Heart right ventricle (tissue), 16 donors: ENCODE measurements at regions not wholly inside any gene's neighbourhood (a gene's known extent, or its start where the extent isn't known, plus 50 kb on each side); places are given as distances from the start of the nearest gene placed in this dataset.

Experiments
- ATAC-seq, 8 donors: fragments of 200-7000 bp; cut with Tn5 transposase; one replicate each; pipeline ENCODE4 v1.9.1; 2020; ENCODE audit warnings: mild to moderate bottlenecking in 8 of 8, moderate library complexity in 8 of 8, moderate number of reproducible peaks in 1 of 8
- DNase-seq, 2 donors: peaks; one replicate each; pipeline ENCODE4 v3.0.0-alpha.2; 2020
- H3K27ac ChIP-seq, 10 donors: fragments of 200-600 bp; sonication (generic) in 2 of 10; one replicate each; pipeline versions ENCODE4 v1.5.0 to v1.8.0; 2020 to 2022; ENCODE audit warnings: mild to moderate bottlenecking in 3 of 10
- H3K27me3 ChIP-seq, 7 donors: fragments of 200-600 bp; one replicate each; pipeline ENCODE4 v1.8.0; 2021 to 2022; ENCODE audit warnings: mild to moderate bottlenecking in 2 of 7
- H3K36me3 ChIP-seq, 9 donors: fragments of 200-600 bp; sonication (generic) in 1 of 9; one replicate each; pipeline versions ENCODE4 v1.5.0 to v1.8.0; 2020 to 2022; ENCODE audit warnings: mild to moderate bottlenecking in 2 of 9
- H3K4me1 ChIP-seq, 9 donors: fragments of 200-600 bp; sonication (generic) in 1 of 9; one replicate each; pipeline versions ENCODE4 v1.5.0 to v1.8.0; 2020 to 2022; ENCODE audit warnings: mild to moderate bottlenecking in 4 of 9
- H3K4me3 ChIP-seq, 10 donors: fragments of 200-600 bp; sonication (generic) in 2 of 10; one replicate each; pipeline versions ENCODE4 v1.5.0 to v1.8.0; 2020 to 2022; ENCODE audit warnings: mild to moderate bottlenecking in 7 of 10, moderate library complexity in 2 of 10
- H3K9me3 ChIP-seq, 11 donors: fragments of 200-600 bp in 10 of 11; sonication (generic) in 2 of 11; one replicate each; pipeline versions ENCODE4 v1.5.0 to v1.8.0; 2013 to 2022; ENCODE audit warnings: mild to moderate bottlenecking in 2 of 11, control low read depth in 1 of 11, moderate library complexity in 1 of 11
- WGBS, 2 donors: extraction: QIAGEN DNeasy Blood & Tissue Kit; methylation state at CpG; one replicate each; pipeline ENCODE4 v1.1.7; 2013; ENCODE audit warnings: inconsistent platforms in 1 of 2; 5-methylcytosine and 5-hydroxymethylcytosine counted together
- intact Hi-C, 10 donors: fragments of 100-400 bp; cut with DNase I; formaldehyde crosslinking; loops; one replicate each; pipeline versions ENCODE4 v1.11.1 to v1.14.2; 2022
- TF ChIP-seq, protein P1 (sequence below), 9 donors: fragments of 200-600 bp; sonication (generic) in 2 of 9; IDR thresholded peaks; one replicate each; pipeline versions ENCODE4 v1.5.0 to v1.8.0; 2021 to 2022; ENCODE audit warnings: antibody characterized with exemption in 9 of 9, mild to moderate bottlenecking in 5 of 9, moderate library complexity in 1 of 9
- donor health status: Arrhythmogenic right ventricular cardiomyopathy.
- donor health status: ischemic (EF 13 %, LVEDD 7.1; RV severe dilation, severe dysfunction).
- donor health status: healthy with polysubstance abuse.
- donor health status: DM: no; HTN: yes; CAD: no.
- donor health status: DM: no; HTN: no; CAD: no.
- donor health status: ischemic (EF 25% LVEDD 6.9; RV normal size, moderate dysfunction).
- donor health status: ischemic (EF 25% LVEDD 5.7; RV mildly dilated, moderate dysfunction).
- donor health status: healthy.
- donor health status: DM: yes; HTN: yes; CAD: no.
- donor health status: Ischemic cardiomyopathy.
- donor health status: ischemic (EF 35%, LVEDD 5.7; RV mildly dilated, moderate dysfunction).
- donor health status: nonischemic (EF 11% LVEDD 7.7; RV severe dilation, severe dysfunction).
- donor health status: DM: yes; HTN: yes; CAD: no.
- donor health status: PGD.
- donor health status: ischemic (EF 29% LVEDD 5.4; RV normal size, mild dysfunction).
- donor health status: nonischemic (EF 23%, LVEDD 6.1; RV moderate dilation, normal function).

DNA sequence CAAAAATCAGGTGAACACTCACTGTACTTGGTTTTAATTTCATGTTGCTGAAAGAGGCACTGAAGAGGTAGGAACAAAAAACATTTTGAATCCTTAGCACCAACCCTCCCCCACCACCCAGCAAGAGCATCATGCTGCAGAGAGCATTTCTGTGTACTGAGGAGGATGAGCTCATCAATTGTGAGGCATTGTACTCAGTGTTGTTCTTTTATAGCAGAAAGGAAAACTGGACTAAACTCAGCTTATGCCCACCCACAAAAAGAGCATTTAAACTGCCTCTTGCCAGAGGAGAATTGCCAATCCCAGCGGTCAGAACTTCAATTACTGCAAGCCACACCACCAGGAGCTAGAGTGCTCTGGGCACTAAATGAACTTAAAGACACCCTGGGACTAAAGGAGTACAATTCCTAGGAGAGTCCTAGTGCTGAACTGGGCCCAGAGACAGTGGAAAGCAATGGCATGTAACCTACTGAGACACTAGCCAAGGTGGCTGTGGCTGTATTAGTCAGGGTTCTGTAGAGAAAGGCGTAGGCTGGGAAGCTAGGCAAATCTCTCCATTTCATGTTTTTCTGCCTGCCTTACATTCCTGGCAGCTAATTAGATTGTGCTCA, 280.7 kb upstream of the KLHL4 start:
- Histone ChIP-seq H3K4me1 (no peaks in the 10 kb centered on the region), H3K27me3 (no peaks in the 10 kb centered on the region), H3K36me3 (no peaks in the 10 kb centered on the region), H3K4me3 (no peak overlapping the region), H3K27ac (no peak overlapping the region), H3K9me3 (no peaks in the 10 kb centered on the region)
- intact Hi-C loops = no loop called here
- ATAC-seq = no peak
- DNase-seq = no peak
- WGBS, 2 donors = 81 to 82% methylated on average over 2 of the region's 2 CpGs
- TF ChIP-seq, protein P1, sequence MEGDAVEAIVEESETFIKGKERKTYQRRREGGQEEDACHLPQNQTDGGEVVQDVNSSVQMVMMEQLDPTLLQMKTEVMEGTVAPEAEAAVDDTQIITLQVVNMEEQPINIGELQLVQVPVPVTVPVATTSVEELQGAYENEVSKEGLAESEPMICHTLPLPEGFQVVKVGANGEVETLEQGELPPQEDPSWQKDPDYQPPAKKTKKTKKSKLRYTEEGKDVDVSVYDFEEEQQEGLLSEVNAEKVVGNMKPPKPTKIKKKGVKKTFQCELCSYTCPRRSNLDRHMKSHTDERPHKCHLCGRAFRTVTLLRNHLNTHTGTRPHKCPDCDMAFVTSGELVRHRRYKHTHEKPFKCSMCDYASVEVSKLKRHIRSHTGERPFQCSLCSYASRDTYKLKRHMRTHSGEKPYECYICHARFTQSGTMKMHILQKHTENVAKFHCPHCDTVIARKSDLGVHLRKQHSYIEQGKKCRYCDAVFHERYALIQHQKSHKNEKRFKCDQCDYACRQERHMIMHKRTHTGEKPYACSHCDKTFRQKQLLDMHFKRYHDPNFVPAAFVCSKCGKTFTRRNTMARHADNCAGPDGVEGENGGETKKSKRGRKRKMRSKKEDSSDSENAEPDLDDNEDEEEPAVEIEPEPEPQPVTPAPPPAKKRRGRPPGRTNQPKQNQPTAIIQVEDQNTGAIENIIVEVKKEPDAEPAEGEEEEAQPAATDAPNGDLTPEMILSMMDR (IDR thresholded peaks at IDR 0.05) = no peak

DNA sequence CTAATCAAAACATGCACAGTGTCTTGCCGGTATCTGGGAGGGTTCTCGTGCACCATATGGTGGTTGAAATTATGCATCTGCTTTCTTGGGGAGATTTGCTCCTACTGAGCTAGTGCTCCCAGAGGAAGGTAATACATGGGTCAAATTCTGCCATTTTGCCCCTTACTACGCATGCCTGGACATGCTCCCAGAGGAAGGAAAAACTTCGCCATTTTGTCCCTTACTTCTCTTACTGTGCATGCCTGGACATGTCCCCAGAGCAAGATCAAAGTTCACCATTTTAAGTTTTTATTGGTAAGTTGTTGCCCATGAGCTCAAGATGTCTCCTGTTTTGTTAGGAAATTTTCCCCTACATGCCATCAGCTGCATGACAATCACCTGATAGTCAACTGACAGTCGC, 252.1 kb upstream of the KLHL4 start:
- TF ChIP-seq, protein P1 (IDR thresholded peaks at IDR 0.05) = no peak
- intact Hi-C loops = no loop called here
- Histone ChIP-seq H3K27ac (no peak overlapping the region), H3K9me3 (no peaks in the 10 kb centered on the region), H3K27me3 (no peaks in the 10 kb centered on the region), H3K36me3 (no peaks in the 10 kb centered on the region), H3K4me1 (no peaks in the 10 kb centered on the region), H3K4me3 (no peak overlapping the region)
- WGBS, 2 donors = 67 to 73% methylated on average over 5 of the region's 5 CpGs
- ATAC-seq (no peak), DNase-seq (no peak)

DNA sequence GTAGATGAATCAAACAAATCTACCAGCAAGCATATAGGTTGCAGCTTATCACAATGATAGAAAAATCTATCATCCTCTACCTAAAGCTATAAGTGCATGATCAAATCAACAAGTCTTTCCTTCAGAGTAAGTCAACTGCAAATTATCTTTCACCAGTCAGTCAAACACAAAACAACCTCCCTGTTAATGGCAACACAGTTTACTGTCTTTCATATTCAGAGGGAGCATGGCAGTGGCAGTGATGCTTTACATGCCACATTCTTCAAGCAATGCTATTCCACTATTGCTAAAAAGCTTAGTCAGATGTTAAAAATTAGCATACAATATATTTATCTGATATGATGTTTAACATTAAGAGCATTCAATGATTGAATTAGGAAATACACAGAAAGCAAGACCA, 245.1 kb upstream of the KLHL4 start:
- H3K4me3 ChIP-seq = no peak overlapping the region
- H3K9me3 ChIP-seq = peaks cover 0 to 3% (median 0%) of the 10 kb centered on the region in 11 donors
- TF ChIP-seq, protein P1 (IDR thresholded peaks at IDR 0.05) = no peak
- intact Hi-C loops = no loop called here
- no peak overlapping the region for H3K27ac ChIP-seq
- no peak for DNase-seq
- ATAC-seq = no peak
- no peaks in the 10 kb centered on the region for H3K36me3 ChIP-seq
- no peaks in the 10 kb centered on the region for H3K27me3 ChIP-seq
- no peaks in the 10 kb centered on the region for H3K4me1 ChIP-seq

DNA sequence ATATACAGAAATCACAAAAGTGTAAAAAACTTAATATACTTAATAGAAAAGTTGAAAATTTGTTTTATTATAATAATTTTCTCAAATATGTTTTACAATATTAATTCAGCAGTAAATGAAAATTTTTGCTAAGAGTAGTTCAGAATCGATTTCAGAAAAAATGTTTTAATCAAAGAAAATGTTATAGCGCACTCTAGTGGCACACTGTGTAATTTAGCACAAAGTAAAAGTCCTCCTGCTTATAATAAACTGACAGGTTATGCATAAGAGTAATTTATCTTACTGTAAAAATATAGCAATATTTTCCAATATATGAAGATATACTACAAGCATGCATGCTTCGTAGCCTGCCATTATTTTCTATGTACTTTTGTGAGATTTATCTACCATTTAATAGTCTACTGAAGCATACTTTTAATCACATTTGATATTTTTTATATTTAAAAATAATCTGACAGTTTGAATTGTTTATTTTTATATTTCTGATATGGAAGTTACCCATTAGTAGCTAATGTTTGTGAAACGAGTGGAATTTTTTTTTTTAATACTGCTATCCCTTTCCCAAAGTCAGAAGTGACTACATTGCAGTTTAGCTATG, 217.9 kb upstream of the KLHL4 start:
- Histone ChIP-seq H3K27ac (no peak overlapping the region), H3K9me3 (peaks cover 0 to 5% (median 0%) of the 10 kb centered on the region in 11 donors), H3K4me3 (no peak overlapping the region), H3K27me3 (peaks cover 0 to 8% (median 0%) of the 10 kb centered on the region in 7 donors), H3K36me3 (no peaks in the 10 kb centered on the region), H3K4me1 (no peaks in the 10 kb centered on the region)
- intact Hi-C loops = loop anchor here in 1 of 10 donors (10.0 kb wide), 1 partner anchor 485 kb away; no protein-coding TSS in a partner anchor
- 3 to 5% methylated on average over 4 of the region's 4 CpGs for WGBS, 2 donors
- TF ChIP-seq, protein P1 (IDR thresholded peaks at IDR 0.05) = peak in 8 of 9 donors; percentile 10 to 60 (median 50)
- no peak for DNase-seq
- ATAC-seq = no peak
